Cerebellar cortex (tissue), 1 donor: ENCODE measurements at regions not wholly inside any gene's neighbourhood (a gene's known extent, or its start where the extent isn't known, plus 50 kb on each side); places are given as distances from the start of the nearest gene placed in this dataset.

Experiments
- DNase-seq: peaks from one replicate; pipeline ENCODE4 v3.0.0-alpha.2; 2015; ENCODE audit warnings: low spot score

DNA sequence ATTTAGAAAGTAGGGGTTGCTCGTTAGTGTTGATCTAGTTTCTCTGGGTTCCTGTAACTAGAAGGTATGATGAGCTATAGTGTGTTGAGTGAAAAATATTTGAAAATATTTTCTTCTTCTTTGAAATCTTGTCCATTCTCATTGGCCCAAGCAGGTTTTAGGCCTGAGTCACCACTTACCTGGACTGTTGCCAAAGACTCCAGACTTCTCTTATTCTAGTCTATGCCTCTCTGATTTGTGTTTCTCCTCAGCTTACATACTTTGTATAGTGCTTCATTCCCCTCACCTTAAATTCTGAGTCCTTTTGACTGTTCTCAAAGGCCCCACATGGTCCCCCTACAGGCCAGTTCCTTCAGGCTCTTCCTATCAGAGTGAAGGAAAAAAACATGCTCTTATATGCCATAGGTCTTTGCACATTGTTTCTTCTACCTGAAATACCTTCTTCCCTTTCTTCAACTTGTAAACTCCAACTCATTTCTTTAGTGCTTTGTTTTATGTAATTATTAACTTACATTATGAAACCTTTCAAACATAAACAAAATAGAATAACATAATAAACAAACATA, 258.2 kb downstream of the PPP1R2C start:
- no peak for DNase-seq

GRCh38 chrX:42515939-42516338, 262.0 kb downstream of the PPP1R2C start:
- DNase-seq: no peak

- no peak for DNase-seq
Observed at GRCh38 chrX:42505016-42505415, 272.9 kb downstream of the PPP1R2C start.

DNA sequence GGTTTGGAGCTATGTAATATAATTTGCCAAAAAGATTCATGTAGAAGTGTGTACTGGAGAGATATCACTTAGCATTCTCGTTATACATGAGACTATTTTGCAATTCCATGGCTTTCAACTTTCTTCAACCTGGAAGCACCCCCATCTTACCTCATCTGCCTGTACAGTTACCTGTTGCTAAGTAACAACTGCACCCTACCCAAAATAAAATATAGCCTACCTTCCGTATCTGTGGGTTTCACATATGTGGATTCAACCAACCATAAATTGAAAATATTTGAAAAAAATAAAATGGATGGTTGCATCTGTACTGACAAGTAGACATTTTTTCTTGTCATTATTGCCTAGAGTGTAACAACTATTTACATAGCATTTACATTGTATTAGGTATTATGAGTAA, 278.3 kb downstream of the PPP1R2C start:
- DNase-seq: no peak

DNA sequence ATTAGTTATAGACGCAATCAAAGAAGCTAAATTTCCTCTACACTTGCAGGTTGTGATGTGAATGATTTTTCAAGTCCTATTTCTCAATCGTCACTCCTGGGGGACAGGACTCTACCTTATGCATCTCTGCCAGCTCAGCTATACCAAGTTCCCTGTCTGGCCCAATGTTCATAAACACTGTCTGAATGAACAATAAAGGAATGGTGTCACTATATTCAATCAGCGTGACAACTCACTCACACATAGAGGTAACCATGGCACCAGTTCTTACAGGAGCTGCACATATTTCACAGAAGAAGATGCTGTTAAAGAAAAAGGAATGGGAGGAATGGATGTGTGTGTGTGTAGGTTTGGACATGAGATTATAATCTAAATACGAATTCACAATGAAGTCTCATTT, 280.6 kb downstream of the PPP1R2C start:
- no peak for DNase-seq

DNA sequence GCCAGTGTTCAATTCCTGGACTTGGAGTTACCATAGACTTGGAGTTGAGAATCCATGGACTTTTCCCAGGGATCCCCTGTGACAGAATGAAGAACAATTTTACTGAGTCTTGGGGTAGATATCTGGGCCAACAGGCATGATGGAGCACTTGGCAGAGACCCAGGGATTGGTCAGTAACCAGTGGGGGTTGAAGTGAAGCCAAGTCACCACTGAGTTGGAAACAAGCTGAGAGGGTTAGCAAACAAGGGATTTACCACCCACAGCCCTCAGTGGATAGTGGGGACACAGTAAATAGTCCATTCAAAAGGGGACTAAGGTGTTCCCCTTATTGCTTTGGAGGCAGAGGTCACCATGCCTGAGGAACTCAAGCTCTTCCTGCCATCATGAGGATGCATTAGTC, 281.7 kb downstream of the PPP1R2C start:
- DNase-seq: no peak

DNA sequence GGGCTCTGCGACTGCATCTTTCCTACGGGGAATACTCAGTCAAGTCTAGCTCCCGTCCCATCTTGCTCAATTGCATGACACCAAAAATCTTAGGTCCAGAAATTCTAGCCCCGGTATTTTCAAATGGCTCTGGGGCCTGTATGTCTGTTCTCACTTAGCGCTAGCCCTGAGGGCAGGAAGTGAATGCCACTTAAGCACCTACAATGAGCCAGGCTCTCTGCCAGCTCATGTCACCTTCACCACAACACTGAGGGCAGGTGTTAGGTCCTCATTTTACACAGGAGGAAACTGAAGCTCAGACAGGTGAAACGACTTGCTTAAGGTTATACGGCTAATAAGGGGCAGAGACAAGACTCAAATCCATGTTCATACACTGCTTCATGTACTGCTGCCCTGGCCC, 282.8 kb downstream of the PPP1R2C start:
- no peak for DNase-seq

- no peak for DNase-seq
Observed at GRCh38 chrX:42491137-42491907, 286.6 kb downstream of the PPP1R2C start.

DNA sequence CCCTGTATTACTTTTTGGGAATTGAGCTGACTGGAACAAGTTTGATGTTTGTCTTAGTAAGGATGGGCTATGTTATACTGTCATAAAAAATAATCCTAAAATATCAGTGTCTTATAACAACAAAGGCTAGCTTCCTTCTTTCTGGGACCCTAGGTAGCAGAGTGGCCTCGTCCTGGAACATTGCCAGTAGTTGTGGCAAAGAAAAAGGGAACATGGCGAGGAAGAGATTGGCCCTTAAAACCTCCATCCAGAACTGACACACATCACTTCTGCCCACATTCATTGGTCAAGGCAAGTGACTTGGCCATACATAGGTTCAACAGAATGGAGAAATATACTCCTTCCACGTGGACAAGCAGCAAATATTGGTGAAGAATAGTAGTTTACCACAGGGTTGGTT, 287.9 kb downstream of the PPP1R2C start:
- DNase-seq: no peak

DNA sequence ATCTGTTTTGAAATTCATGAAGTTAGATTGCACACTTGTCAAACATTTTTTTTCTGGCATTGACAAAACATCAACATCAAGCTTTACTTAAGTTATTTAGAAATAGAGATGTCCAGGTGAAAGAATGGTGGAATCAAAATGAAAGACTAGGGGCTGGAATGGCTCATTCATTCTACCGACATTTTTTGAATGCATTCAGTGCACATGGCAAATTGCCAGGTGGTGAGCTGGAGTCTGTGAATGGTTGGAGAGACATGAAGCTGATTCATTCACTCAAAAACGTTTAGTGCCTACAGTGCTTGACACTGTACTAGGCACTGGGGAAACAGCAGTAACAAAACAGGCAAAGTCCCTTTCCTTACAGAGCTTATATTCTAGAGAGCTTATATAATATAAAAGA, 292.4 kb downstream of the PPP1R2C start:
- no peak for DNase-seq

GRCh38 chrX:42484233-42484632, 293.7 kb downstream of the PPP1R2C start:
- DNase-seq: no peak

GRCh38 chrX:42477396-42477795, 300.6 kb downstream of the PPP1R2C start:
- DNase-seq: no peak

- no peak for DNase-seq
Observed at GRCh38 chrX:42472727-42473126, 305.2 kb downstream of the PPP1R2C start.

DNA sequence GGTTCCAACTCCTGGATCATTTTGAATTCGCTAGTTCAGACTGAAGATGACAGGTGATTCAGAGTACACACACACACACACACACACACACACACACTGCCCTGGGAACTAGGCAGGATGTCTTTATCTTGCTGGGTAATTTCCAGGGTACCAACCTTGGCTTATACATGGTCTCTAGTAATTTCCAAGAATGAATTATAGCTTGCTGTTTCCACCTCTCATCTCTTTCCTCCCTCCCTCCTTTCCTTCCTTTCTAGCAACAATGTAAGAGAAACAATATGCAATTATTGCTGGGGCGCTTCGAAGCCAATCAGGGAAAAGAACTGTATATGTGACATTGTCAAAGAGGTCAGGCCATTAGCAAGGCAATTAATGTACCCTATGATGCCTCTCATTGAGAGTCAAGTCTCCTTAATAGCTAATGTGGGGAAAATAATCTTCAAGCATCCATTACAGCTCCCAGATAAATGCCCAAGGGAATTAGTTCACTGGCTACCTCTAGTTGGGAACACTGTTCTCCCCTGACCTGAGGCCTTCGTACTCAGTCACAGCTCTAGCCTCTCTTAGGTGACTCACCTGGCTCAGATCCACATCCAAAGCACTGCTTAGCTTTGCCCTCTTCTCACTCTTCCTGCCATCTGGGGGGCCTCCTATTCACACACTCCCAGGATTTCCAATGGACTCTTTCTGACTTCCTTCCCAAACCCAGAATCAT, 311.5 kb downstream of the PPP1R2C start:
- no peak for DNase-seq

- DNase-seq: no peak
Observed at GRCh38 chrX:42465821-42466220, 312.1 kb downstream of the PPP1R2C start.

GRCh38 chrX:42463706-42464490, 314.1 kb downstream of the PPP1R2C start:
- no peak for DNase-seq

DNA sequence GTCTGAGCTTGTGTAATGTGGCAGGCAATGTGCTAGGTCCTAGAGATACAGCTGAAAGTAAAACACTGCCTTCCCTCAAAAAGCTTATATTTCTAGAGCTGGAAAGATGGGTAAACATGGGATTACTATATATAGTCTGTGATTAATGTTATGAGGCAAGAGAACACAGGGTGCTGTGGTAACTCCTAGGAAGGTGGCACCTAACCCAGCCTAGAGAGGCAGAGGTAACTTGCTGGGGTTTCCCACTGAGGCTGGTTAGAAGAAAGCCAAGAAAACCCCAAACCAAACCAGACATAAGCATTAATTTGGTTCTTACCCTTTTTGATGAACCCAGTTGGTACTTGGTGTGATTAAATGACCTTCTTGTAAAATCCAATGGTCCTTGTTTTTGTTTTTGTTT, 315.0 kb downstream of the PPP1R2C start:
- DNase-seq: no peak

GRCh38 chrX:42460706-42461105, 317.3 kb downstream of the PPP1R2C start:
- DNase-seq: no peak

DNA sequence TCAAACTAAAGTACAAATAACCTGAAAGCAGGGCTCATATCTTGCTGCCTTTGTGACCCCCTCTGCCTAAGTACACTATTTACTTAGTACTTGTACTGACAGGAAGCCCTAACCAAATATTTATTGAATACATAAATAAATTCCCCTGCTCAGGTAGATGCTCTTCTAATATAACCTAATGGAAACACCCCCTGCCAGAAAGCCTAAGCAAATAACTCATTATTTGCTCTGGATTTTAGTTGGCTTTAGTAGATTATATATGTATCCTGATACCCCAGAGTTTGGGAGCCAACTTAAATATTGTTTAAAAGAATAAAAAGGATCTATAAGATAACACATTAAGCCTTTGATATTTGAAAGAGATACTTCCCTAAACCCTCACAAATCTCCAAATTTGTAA, 318.2 kb downstream of the PPP1R2C start:
- no peak for DNase-seq

DNA sequence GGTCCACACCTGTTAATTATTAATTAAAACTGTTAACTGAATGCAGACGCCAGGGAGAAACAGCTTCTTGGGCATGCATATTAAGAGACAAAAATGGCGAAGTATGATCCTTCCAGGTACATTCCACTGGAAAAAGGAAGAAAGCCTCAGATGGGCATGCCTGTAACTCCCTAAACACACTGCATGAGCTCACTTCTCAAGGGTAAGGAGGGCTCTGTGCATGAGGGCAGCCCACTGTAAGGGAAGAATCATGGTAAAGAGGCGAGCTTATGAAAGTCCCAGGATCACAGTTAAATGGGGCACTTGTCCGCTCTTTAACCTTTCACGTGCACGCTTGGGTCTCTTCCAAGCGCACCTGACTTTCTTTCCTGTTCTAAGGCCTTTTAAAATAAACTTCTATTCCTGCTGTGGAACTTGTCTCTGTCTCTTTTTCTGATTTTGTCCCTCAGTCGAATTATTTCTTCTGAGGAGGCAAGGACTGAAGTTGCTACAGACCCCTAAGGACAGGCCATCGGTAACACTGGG, 321.7 kb downstream of the PPP1R2C start:
- DNase-seq: no peak

- DNase-seq: no peak
Observed at GRCh38 chrX:42450228-42450627, 327.7 kb downstream of the PPP1R2C start.

- no peak for DNase-seq
Observed at GRCh38 chrX:42443267-42443666, 334.7 kb downstream of the PPP1R2C start.
